HG03175 (cell line): ENCODE measurements at regions not wholly inside any gene's neighbourhood (a gene's known extent, or its start where the extent isn't known, plus 50 kb on each side); places are given as distances from the start of the nearest gene placed in this dataset.

ENCODE experiments used
- ATAC-seq: cut with Tn5 transposase; IDR thresholded peaks from one replicate; pipeline ENCODE4 v1.9.1; 2021; ENCODE audit warnings: mild to moderate bottlenecking, moderate library complexity; ENCODE audit not compliant: unreplicated experiment

DNA sequence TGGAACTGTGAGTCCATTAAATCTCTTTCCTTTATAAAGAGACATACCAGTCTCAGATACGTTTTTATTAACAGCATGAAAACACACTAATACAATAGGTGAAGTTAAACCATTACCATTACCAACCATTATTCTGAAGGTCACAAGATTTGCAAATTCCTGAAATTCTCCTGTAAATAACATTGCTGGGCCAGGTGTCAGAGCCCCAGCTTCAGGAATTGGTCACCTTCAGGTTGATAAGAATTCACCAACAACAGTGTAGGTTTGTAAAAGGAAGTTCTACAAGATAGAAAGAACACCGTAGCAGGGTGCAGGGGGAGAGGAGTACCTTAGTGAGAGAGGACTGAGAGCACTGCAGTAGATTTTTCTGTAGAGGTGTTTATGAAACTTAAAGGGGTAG is 644.3 kb downstream of the CDY2B start:
- no peak for ATAC-seq

DNA sequence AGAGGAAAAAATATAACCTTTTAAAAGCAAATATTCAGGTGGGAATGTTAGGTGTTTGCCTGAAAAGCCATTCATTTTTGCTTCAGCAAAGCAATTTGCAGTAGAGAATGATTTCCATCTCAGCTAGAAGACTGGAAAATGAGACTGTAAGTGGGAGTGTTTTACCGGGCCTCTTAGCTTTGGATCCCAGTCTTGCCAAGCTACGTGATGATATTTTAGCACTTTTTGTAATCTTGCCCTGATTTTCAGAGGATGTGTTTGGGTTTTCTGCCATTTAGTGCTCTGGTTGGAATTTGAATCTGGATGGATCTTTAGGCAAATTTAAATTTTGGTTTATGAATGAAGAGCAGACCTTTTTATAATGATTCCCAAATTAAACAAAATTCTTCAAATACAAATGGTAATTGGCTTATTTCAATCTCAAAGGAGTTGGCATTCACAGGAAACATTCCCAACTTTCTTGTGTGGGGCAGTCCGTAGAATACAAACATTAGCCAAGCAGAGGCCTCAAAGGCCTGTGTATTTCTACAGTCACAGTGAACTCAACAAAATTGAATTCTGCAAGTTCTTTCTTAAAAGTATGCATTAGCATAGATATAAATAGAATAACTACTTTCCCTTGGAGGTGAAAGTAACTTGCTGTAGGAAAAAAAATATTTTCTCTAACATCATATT is 646.4 kb downstream of the CDY2B start:
- ATAC-seq: no peak

DNA sequence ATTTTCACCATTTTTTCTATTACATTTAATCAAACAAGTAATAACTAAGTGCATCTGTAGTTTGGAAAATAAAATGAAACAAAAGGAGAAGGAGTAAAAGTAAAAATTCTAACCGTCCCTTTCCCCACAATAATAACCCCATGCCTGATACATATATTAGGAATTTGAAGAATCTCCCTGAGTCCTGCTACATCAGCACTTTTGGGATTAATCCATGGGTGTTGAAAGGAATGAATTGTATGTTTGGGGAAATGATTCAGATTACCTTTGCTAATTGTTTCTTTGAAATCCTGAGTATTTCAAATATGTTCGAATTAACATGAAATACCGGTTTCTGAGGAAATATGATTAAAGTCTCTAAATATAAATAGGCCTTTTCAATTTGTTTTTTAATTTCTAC is 648.0 kb downstream of the CDY2B start:
- no peak for ATAC-seq

DNA sequence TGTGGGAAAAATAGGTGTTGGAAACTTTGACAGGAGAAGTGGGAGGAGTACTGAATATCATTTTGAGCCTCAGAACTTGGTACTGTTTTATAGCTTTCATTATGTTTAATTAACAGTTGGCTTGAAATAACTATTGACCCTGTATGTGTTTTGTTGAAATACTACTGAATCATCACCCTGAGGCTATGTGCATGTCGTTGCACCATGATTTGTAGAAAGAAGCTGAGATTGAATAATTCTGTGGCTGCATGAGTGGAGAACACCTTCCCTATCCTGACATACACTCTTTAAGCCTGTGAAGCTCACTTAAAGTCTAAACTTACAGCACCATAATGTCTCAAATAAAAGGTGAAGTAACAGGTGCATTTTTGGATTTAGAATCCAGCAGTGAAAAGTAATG is 656.5 kb downstream of the CDY2B start:
- ATAC-seq: no peak

DNA sequence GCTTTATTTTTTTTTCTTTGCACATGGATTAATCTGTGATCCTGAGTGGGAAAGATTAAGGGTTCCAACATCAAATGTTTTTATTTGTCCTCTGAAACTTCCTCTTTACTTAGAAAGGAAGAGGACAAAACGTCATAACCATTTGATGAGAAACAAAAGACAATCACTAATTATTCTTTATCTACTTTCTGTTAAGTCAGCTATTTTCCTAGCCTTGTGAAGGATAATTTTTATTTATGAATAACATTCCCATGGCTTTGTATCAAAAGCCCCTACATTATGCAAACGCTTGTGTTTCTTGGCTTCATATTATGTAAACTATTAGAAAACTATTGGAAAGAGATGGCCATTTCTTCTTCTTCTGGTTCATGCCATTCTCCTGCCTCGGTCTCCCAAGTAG is 677.6 kb downstream of the CDY2B start:
- no peak for ATAC-seq

DNA sequence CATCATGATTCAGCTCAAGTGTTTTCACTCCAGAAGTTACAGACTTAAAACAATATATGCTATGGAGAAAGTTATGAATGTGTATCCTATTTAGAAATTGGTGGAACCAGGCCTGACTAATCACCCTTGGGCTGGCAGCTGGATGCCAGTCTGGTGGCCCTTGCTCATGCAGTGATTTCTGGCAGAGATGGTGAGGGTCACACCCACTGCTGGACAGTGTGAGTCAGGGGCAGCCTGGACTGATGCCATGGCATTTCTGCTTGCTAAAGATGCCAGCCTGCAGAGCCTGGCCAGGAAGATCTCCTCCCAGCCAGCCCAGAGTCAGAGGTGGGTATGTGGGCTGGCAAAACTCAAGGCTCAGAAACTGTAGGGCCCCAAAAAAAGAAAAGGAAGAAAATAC is 695.7 kb downstream of the CDY2B start:
- no peak for ATAC-seq

DNA sequence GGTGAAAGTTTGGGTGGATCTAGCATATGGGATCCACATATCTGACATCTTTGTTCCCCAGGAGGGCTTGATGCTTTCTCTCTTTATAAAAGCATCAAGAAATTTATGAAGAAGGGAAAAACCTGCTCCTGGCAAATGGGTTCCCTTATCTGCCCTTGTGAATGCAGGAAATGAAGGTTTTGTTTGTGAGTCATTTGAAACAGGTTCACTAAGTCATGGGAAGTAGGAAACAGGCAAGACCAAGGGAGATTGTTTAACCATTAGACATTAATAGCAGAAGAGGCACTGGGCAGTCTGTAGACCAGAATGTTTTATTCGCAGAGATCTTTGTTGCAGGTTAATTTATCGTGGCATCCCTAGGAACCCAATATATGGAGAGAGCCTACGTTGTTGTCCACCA is 713.1 kb downstream of the CDY2B start:
- no peak for ATAC-seq

DNA sequence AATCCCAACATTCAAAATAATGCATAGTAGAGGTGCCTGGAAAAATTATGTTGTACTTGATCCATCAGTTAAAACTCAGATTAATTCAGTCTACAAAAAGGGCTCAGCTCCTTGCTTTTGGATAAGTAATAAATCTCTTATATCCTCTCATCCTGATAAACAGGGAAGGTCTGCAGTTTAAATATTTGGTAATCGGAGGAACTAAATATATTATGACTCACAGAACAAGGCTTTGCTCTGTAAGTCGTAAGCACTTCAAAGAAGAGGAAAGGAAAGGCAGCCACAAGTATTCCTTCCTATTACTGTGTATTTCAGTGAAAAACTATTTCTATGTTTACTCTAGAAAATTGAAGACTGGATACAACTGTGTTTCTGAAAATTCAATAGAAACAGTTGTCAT is 757.9 kb downstream of the CDY2B start:
- no peak for ATAC-seq

DNA sequence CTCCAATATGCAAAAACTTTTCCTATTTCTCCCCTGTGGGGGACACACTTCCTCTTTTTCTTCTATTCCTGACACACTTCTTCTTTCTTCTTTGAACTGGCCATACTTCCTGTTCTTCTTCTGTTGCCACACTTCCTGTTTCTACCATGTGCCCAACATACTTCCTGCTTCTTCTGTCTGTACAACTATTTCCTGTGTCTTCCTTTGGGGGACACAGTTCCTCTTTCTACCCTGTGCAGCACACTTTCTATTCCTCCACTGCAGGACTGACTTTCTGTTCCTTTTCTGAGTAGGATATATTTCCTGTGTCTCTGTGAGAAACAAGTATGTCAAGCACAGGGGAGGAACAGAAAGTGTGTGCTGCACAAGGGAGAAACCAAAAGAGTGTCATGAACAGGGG is 794.7 kb downstream of the CDY2B start:
- no peak for ATAC-seq

DNA sequence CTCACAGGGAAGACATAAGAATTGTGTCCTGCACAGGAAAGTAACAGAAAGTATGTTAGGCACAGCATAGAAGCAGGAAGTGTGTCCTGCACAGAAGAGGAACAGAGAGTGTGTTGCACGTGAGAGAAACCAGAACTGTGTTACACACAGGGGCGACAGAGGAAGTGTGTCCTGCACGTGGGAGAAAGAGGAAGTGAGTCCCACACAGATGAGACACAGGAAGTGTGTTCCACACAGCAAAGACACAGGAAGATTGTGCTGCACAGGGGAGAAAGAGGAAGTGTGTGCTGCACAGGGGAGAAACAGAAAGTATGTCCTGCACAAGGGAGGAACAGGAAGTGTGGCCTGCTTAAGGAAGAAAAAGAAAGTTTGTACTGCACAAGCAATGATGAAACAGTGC is 800.1 kb downstream of the CDY2B start:
- ATAC-seq: no peak

DNA sequence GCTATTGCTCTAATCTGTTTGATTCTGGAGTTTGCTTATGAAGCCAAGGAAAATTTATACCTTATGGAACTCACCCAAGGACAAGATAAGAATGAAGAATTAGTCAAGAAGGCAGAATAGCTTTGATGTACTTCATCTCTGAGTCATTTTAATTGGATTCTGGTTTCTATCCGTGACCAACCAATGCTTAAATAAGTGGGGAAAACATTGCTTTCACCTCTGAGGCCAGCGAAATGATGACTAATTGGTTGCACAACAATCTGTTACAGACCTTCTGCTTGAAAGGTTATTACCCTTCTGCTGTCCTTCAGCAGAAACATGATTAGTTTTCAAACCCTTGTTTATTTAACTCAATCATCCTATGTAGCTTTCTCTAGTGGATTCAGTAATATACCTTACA is 812.7 kb downstream of the CDY2B start:
- no peak for ATAC-seq

DNA sequence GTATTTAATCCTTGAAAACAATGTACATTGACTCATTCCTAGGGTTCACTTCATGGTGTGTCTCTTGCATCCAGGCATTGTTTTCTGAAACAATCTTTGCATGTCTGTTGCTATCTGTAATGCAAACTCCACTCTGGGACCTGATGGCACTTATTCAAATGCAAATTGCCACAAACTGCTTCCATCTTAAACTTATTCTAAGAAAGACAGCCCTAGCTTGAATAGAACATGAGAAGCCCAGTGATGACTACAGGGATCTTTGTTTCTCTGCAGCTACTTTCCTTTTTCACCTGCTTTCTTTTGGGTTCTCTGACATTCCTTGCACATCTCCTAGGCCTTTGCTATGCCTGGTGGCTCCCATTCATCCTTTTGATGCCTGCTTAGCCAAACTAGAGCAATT is 827.0 kb downstream of the CDY2B start:
- no peak for ATAC-seq

DNA sequence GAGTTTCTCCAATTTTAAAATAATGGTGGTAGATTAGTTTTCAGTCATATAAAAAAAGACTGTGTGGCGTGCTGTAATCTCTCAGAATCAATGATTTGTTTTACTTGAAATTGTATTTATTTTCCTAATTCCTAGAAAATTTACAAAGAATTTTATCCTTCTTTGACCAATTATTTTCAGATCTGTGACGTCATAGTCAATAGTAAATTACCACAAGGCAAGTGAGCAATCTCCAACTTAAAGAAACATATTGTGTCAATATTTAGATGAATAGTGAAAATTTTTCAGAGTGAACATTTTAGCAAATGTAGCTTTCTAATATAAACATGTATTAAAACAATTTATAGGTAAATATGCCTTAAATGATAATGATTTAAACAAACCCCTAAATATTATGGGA is 829.6 kb downstream of the CDY2B start:
- no peak for ATAC-seq

DNA sequence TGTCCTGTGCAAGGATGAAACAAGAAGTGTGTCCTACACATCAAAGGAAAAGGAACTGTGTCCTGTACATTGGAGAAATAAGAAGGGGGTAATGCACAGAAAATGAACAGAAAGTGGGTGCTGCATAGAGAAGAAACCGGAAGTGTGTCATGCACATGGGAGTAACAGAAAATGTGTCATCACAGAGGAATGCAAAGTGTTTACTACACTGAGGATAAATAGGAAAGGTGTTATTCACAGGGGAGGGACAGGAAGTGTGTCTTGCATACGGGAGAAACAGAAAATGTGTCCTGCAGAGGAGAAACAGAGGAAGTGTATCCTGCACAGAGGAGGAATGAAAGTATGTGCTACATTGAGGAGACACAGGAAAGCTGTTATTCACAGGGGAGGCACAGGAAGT is 834.9 kb downstream of the CDY2B start:
- ATAC-seq: no peak

DNA sequence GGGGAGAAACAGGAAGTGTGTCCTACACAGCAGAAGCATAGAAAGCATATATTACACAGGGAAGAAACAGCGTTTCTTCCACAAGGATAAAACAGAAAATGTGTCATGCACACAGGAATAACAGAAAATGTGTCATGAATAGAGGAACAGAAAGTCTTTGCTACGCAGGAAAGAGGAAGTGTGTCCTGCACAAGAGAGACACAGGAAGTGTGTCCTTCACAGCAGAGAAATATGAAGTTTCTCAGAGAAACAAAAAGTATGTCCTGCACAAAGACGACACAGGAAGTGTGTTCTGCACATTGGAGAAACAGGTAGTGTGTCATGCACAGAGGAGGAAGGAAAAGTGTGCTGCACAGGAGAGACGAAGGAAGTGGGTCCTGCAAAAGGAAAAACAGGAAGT is 835.3 kb downstream of the CDY2B start:
- ATAC-seq: no peak

DNA sequence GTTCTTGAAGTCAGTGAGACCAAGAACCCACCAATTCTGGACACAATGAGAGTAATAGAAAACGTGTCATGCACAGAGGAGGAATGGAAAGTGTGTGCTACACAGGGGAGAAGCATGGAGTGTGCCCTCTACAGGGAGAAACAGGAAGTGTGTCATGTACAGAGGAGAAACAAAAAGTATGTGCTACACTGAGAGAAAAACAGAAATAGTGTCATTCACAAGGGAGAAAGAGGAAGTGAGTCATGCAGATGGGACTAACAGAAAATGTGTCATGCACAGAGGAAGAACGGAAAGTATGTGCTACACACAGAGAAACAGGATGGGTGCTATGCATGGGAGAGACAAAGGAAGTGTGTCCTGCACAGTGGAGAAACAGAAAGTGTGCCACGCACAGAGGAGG is 835.7 kb downstream of the CDY2B start:
- ATAC-seq: no peak

DNA sequence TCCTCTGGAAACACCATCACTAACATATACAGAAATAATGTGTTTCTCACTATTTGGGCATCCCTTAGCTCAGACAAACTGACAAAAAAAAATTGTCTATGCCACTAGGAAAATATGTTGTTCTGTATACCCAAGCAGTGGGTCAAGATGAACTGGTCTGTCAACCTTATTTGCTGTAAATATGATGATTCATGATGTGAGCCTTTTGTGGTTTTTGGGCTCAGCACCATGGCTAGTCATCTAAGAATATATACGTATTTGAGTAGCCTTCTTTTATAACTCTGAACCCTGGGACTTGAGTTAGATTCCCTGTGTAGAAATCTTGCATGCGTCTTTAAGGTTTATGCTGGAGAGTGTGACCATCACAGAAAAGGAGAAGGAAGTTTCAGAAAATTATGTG is 841.6 kb downstream of the CDY2B start:
- no peak for ATAC-seq

DNA sequence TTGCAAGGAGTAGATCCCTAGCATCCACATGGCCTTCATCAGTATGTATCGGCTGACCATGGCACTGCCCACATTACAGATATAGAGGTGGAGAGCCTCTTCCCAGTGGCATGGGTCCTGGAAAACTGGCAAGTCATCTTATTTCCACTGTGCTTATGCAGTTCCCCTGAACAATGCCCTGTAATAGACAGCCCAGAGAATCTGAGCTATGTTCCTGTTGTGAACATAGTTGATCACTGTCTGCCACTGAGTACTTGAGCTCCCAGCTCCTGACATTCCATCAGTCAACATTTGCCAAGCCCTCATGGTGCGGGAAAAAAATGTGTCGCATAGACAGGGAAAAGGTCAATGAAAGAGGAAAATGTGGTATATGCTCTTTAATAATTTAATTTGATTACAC is 861.9 kb downstream of the CDY2B start:
- no peak for ATAC-seq

DNA sequence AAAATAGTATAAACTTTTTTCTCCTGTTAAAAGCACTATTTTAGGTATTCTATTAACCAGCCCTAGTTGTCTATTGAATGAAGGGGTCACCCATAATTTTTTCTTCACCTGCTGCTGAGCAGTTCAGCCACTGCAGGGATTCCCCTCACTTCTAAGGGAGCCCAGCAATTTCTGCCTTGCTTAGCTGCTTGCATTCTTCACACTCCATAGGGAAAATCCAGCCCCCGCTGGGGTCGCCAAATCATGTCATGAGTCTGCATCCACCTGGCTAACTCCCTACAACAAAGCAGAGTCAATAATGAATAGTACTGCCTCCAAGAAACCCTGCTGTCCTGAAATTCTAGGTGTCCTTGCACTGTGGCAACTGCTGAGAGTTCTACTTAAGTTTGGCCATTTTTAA is 886.5 kb downstream of the CDY2B start:
- ATAC-seq: no peak

DNA sequence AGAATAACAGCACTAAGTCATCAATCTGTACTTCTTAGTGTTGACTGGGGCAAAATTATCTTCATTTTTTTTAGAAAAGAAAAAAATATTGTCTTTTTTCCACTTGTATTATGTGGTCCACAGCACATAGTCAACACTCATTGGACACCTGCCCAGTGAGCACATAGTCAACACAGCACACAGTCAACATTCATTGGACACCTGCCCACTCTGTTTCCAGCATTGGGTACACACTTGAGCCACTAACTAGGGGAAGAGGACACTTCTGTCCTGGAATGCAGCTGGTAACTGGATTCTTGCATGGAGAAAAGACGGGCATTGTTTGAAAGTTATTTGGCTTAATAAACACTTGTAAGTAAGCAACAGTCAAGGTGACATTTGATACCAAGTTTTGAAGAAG is 898.2 kb downstream of the CDY2B start:
- no peak for ATAC-seq

DNA sequence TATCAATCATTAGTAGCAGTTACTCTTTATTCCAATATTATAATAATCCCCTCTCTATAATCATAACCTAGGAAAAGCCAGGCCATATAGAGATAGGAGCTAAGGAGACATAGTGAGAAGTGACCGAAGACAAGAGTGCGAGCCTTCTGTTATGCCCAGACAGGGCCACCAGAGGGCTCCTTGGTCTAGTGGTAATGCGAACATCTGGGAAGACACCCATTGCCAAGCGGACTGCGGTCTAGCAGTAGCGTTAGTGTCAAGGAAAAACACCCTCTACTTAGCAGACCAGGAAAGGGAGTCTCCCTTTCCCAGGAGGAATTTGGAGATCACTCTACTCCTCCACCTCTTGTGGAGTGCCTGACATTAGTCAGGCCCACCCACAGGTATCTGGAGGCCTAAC is 920.9 kb downstream of the CDY2B start:
- ATAC-seq: no peak

DNA sequence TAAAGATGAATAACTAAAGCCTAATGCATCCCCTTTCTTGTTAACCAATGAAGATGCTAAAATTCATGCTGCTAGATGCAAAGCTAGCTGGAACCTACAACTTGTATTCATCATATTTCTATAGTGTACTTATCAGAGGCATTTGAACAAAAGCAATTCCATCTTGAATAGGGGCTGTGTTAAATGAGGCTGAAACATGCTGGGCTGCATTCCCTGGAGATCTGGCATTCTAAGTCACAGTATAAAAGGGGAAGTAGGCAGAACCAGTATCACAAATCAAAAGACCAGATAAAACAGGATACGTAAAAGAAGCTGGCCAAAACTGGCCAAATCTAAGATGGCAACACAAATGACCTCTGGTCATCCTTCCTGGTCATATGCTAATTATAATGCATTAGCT is 932.8 kb downstream of the CDY2B start:
- ATAC-seq: no peak
